Kidney glomerular epithelial cell (primary cell): ENCODE measurements at regions not wholly inside any gene's neighbourhood (a gene's known extent, or its start where the extent isn't known, plus 50 kb on each side); places are given as distances from the start of the nearest gene placed in this dataset.
"Not testable (repeated sequence)": the region's sequence is repeated elsewhere in the genome, so short reads cannot be mapped to it uniquely, and the experiment has no call there.

Experiments used
- DNase-seq: peaks from one replicate; lab custom pipeline; 2025; lab: John Stamatoyannopoulos, UW

DNA sequence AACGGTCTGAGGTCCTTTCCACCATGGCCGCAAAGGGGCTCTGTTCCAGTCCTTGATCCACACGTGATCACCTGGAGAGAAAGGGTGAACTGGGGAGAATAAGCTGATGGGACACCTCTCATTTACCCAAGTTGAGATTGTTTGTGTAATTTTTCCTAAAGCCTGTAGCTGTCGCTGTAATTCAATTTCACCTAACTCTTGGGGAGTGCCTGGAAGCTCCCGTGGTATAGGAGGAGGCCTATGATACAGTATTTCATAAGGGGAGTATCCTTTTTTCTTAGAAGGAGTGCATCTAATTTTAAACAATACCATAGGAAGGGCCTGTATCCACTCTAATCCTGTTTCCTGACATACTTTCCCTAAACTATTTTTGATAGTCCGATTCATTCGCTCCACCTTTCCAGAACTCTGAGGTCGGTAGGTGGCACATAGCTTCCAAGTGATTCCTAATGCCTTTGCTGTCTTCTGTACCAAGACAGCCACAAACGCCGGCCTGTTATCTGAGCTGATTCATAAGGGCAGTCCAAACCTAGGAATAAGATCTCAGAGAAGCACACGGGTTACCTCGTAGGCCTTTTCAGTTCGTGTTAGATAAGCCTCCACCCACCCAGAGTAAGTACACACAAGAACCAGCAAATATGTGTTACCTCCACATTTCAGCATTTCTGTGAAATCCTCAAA lies 78.9 kb upstream of the VEPH1 start:
- not testable (repeated sequence) for DNase-seq

DNA sequence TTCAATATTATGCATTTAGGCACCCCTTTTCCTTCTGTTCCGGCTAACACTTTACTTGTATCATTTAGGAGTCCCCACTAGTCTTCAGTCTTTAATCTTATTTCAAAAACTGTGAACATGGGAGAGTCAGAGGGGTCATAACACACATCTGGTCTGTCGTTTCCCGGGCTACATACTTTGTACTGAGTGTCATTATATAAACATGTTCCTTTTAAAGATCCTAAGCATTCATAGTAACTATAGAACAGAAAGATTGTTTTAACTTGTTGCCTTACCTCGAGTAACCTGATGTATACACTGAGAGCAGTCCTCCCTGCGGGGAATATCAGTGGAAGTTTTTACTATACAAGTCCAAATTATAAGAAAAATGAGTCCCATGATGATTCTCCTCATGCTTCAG lies 78.2 kb upstream of the VEPH1 start:
- DNase-seq, result no peak

DNA sequence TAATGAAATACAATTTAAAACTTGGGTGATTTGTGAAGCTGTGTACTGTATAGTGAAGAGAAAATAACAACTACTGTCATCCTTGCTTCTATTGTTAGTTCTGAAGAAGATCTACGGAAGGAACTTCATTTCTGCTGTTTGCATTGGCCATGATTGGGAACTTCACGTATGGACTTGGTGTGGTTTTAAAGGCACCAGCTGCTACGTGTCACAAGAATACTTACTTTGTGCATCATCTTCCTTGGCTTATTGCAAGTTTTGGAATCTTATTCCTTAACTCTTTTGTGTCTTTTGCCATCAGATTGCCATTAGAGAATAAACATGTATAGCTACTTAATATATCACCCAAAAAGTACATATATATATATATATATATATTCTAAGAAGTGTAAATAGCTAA lies 75.0 kb upstream of the VEPH1 start:
- no peak for DNase-seq

DNA sequence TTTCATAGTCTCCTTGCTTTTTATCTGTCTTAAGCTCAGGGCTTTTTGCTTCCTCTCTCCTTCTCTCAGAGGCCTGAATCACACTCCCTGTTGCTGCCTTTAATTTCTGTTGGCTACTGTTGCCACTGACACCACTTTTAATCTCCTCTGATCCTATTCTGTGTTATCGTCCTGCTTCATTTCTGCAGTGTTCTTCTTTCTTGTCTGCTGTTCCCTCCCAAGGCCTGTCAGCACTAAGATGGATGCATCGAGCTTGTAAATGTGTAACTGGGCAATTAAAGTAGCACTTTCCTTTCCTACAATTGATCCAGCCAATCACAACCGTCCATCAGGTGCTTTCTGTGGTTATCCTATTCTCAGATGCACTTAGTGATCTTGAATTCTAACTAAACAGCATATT lies 71.3 kb upstream of the VEPH1 start:
- DNase-seq, result peak; percentile 64

DNA sequence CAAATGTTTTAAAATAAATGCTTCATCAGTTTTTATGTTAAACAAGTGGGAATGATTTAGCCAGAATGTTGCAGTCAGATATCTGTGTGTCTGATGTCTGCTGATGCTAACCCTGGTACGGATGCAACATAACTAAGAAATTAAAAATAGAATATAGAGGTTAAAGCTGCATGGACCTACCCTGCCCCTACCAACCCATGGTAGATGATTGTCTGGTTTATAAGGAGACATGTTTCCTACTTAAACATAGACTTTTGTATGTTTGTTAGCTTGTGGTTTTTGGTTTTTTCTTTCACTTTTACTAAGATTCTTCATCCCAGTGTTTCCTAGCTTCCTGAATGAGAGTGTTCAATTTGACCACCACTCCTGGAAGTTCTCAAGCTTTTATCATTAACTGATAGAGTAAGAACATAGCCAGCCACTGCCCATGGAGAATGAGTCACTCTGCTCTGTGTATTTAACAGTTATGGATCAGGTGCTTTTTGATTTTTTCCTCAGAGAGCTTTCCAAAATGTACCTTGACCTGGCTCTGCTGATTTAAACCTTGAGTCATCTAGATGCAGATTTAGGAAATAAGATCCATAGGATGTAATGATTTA lies 70.7 kb upstream of the VEPH1 start:
- peak; percentile 44 for DNase-seq

DNA sequence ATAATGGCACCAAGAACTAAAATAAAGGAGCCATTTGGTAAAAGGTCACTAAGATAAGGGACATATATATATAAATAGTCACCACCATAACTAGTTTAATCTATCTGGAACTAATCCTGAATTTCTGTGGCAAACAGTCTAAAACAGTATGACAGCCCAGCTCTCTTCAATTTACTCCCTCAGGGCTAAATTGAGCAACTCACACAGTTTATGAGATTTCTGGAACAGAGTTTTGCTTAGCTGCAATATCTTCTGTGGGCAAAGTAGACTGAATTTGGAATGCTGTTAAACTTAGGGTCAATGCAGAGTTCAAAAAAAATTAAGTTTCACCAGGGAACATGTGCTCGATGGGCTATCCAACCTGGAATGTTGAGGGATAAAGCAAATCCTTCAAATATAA lies 70.1 kb upstream of the VEPH1 start:
- no peak for DNase-seq

DNA sequence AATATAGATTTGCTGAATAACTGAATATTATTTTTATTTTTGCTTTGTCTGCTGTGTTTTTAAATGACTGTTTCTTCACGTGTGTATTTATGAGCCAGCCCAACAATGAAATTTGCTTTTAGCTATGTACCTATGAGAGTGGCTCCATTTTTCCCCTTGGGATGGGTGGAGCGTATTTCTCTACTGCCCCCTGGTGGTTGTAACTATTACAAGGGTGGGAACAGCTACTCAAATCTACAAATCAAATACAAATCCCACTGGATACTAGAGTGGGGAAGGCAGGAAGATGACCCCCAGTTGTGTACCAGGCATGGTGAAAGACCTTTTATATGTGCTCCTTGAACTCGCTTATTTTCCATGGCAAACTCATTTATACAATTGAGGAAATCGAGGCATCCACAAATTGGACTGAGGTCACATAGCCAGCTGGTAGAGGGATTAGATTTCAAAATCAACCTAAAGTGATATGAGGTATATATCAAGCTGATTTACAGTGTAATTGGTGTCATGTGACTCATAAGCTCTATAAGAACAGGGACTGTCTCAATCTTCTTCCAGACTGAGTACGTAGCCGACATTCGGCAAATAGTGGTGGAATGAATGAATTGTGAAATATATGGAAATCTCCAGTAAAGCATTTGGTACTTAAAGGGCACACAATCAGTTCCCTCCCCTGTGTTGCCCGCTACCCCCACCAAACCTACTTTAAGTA lies 69.5 kb upstream of the VEPH1 start:
- peak; percentile 40 for DNase-seq

DNA sequence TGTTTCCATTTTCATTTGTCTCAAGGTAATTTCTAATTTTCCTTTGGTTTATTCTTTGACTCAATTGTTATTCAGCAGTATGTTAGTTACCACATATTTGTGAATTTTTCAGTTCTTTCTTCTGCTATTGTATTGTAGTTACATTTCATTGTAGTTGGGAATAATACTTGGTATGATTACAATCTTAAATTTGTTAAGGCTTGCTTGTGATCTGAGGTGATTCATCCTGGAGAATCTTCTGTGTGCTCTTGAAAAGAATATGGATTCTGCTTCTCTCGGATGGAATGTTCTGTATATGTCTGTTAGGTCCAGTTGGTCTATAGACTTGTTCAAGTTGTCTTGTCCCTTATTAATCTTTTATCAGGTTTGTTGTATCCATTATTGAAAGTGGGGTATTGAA lies 63.4 kb upstream of the VEPH1 start:
- DNase-seq, result no peak

DNA sequence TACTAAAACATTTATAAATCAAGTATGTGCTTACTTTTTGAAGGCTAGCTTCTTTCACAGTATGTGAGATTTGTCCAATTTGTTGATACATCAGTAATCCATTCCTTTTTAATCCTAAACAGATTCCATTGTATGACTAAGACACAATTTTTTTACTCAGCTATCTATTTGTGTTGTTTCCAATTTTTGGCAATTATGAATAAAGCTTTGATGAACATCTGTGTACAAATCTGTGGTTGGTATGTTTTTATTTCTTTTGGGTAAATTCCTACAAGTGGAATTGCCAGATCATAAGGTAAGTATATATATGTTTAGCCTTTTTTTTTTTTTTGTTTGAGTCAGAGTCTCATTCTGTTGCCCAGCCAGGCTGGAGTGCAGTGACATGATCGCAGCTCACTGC lies 56.2 kb upstream of the VEPH1 start:
- DNase-seq, result no peak
